Neural cell (in vitro differentiated cells): ENCODE measurements at regions not wholly inside any gene's neighbourhood (a gene's known extent, or its start where the extent isn't known, plus 50 kb on each side); places are given as distances from the start of the nearest gene placed in this dataset.

Experiments
- H2AFZ ChIP-seq: fragments of 200-600, 300-800 bp; sonication (generic), shearing (Covaris generic); 2 replicates; pipeline ENCODE4 v1.6.0; 2014; ENCODE audit warnings: low read depth, mild to moderate bottlenecking, antibody characterized with exemption, low read length, moderate library complexity
- H3F3A ChIP-seq: fragments of 200-600 bp; shearing (Covaris generic); 2 replicates; pipeline ENCODE4 v1.6.1; 2016; ENCODE audit warnings: mild to moderate bottlenecking, moderate library complexity, mixed read lengths, antibody characterized with exemption, low read length; ENCODE audit not compliant: insufficient read depth, poor library complexity, severe bottlenecking
- H3K27ac ChIP-seq: fragments of 200-600, 300-800 bp; sonication (generic), shearing (Covaris generic); 2 replicates; pipeline ENCODE4 v1.5.1; 2014; ENCODE audit warnings: mild to moderate bottlenecking, low read length, moderate library complexity
- H3K27me3 ChIP-seq: fragments of 300-800, 200-600 bp; sonication (generic), shearing (Covaris generic); 2 replicates; pipeline ENCODE4 v1.6.0; 2014; ENCODE audit warnings: mild to moderate bottlenecking, low read depth, low read length, moderate library complexity; ENCODE audit not compliant: insufficient read depth
- H3K36me3 ChIP-seq: fragments of 300-800, 200-600 bp; sonication (generic), shearing (Covaris generic); 2 replicates; pipeline ENCODE4 v1.5.1; 2014; ENCODE audit warnings: mild to moderate bottlenecking, antibody characterized with exemption, low read length, moderate library complexity; ENCODE audit not compliant: insufficient read depth
- H3K4me2 ChIP-seq: fragments of 300-800, 200-600 bp; sonication (generic), shearing (Covaris generic); 2 replicates; pipeline ENCODE4 v1.6.0; 2014; ENCODE audit warnings: mild to moderate bottlenecking, low read length
- H3K4me3 ChIP-seq: fragments of 300-800, 200-600 bp; sonication (generic), shearing (Covaris generic); 2 replicates; pipeline ENCODE4 v1.5.1; 2014; ENCODE audit warnings: mild to moderate bottlenecking, low read length, moderate library complexity
- H3K79me2 ChIP-seq: fragments of 200-600 bp; shearing (Covaris generic); replicated peaks from 2 replicates; pipeline ENCODE4 v1.6.0; 2014; ENCODE audit warnings: mild to moderate bottlenecking, low read length, moderate library complexity; ENCODE audit not compliant: insufficient read depth
- H3K9ac ChIP-seq: fragments of 300-800, 200-600 bp; sonication (generic), shearing (Covaris generic); 2 replicates; pipeline ENCODE4 v1.6.1; 2016; ENCODE audit warnings: mild to moderate bottlenecking, low read length, mixed read lengths
- H3K9me2 ChIP-seq: fragments of 200-600 bp; shearing (Covaris generic); 2 replicates; pipeline ENCODE4 v1.6.1; 2016; ENCODE audit warnings: mild to moderate bottlenecking, low read length, mixed read lengths; ENCODE audit not compliant: insufficient read depth
- H3K9me3 ChIP-seq: fragments of 200-600, 300-800 bp; sonication (generic), shearing (Covaris generic); 2 replicates; pipeline ENCODE4 v1.6.1; 2016; ENCODE audit warnings: mild to moderate bottlenecking, mixed run types, low read length, moderate library complexity, mixed read lengths
- H4K20me1 ChIP-seq: fragments of 200-600 bp; shearing (Covaris generic); 2 replicates; pipeline ENCODE4 v1.6.1; 2016; ENCODE audit warnings: mild to moderate bottlenecking, mixed run types; ENCODE audit not compliant: insufficient read depth
- CTCF ChIP-seq: fragments of 450-650 bp; IDR thresholded peaks from 2 replicates; pipeline ENCODE4 v1.5.1; 2014; ENCODE audit warnings: antibody characterized with exemption, mild to moderate bottlenecking, moderate library complexity; ENCODE audit not compliant: poor library complexity, severe bottlenecking
- EP300 ChIP-seq: fragments of 450-650 bp; conservative IDR thresholded peaks from 2 replicates; pipeline ENCODE4 v1.6.1; 2014; ENCODE audit warnings: antibody characterized with exemption, mild to moderate bottlenecking, moderate library complexity; ENCODE audit not compliant: poor library complexity, severe bottlenecking
- EZH2 ChIP-seq: fragments of 200-600, 300-800 bp; shearing (Covaris generic), sonication (generic); IDR thresholded peaks from 2 replicates; pipeline ENCODE4 v1.6.1; 2014; ENCODE audit warnings: antibody characterized with exemption, low read length, borderline replicate concordance, mild to moderate bottlenecking; ENCODE audit not compliant: insufficient read depth, poor library complexity, severe bottlenecking
- MXI1 ChIP-seq: fragments of 450-650 bp; conservative IDR thresholded peaks from 2 replicates; pipeline ENCODE4 v1.6.1; 2014; ENCODE audit warnings: antibody characterized with exemption, mild to moderate bottlenecking; ENCODE audit not compliant: poor library complexity, severe bottlenecking
- POLR2AphosphoS5 ChIP-seq: IDR thresholded peaks from 2 replicates; pipeline ENCODE4 v1.6.1; 2012
- RAD21 ChIP-seq: fragments of 450-650 bp; conservative IDR thresholded peaks from 2 replicates; pipeline ENCODE4 v1.6.1; 2014; ENCODE audit warnings: antibody characterized with exemption, mild to moderate bottlenecking, moderate library complexity
- SMC3 ChIP-seq: fragments of 450-650 bp; conservative IDR thresholded peaks from 2 replicates; pipeline ENCODE4 v1.6.1; 2014; ENCODE audit warnings: antibody characterized with exemption, mild to moderate bottlenecking, moderate library complexity; ENCODE audit not compliant: poor library complexity
- TAF1 ChIP-seq: IDR thresholded peaks from 2 replicates; pipeline ENCODE4 v1.6.1; 2012; ENCODE audit warnings: low read depth
- TF ChIP-seq, protein P1 (sequence below): IDR thresholded peaks from 2 replicates; pipeline ENCODE4 v1.6.1; 2012; ENCODE audit warnings: borderline replicate concordance

DNA sequence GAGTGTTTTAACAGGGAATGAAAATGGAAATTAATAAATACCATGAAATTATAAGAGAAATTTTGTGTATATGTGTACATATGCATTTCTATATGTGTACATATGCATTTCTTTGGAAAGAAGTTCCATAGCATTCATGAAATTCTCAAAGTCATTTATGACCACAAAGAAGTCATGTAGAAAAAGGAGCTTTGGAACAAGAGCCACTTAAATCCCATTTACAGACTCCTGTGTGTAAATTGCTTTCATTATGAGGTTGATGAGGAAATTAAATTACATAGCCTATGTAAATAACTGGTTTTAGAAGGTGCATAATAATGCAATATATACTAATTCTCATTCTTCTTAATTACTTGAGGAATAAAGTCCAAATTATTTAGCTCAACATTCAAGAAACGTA is 450.5 kb upstream of the SYT1 start:
- H2AFZ ChIP-seq: no peak overlapping the region
- H3K79me2 ChIP-seq: no peaks in the 10 kb centered on the region
- no peak overlapping the region for H3K9ac ChIP-seq
- no peaks in the 10 kb centered on the region for H3F3A ChIP-seq
- TF ChIP-seq SMC3: no peak
- TF ChIP-seq CTCF: no peak
- TF ChIP-seq TAF1: no peak
- no peak for TF ChIP-seq POLR2AphosphoS5
- TF ChIP-seq EZH2: no peak
- TF ChIP-seq, protein P1, sequence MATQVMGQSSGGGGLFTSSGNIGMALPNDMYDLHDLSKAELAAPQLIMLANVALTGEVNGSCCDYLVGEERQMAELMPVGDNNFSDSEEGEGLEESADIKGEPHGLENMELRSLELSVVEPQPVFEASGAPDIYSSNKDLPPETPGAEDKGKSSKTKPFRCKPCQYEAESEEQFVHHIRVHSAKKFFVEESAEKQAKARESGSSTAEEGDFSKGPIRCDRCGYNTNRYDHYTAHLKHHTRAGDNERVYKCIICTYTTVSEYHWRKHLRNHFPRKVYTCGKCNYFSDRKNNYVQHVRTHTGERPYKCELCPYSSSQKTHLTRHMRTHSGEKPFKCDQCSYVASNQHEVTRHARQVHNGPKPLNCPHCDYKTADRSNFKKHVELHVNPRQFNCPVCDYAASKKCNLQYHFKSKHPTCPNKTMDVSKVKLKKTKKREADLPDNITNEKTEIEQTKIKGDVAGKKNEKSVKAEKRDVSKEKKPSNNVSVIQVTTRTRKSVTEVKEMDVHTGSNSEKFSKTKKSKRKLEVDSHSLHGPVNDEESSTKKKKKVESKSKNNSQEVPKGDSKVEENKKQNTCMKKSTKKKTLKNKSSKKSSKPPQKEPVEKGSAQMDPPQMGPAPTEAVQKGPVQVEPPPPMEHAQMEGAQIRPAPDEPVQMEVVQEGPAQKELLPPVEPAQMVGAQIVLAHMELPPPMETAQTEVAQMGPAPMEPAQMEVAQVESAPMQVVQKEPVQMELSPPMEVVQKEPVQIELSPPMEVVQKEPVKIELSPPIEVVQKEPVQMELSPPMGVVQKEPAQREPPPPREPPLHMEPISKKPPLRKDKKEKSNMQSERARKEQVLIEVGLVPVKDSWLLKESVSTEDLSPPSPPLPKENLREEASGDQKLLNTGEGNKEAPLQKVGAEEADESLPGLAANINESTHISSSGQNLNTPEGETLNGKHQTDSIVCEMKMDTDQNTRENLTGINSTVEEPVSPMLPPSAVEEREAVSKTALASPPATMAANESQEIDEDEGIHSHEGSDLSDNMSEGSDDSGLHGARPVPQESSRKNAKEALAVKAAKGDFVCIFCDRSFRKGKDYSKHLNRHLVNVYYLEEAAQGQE: no peak
- no peak for TF ChIP-seq EP300
- no peak for TF ChIP-seq MXI1
- no peak for TF ChIP-seq RAD21
- no peaks in the 10 kb centered on the region for H3K27me3 ChIP-seq
- H3K27ac ChIP-seq: no peak overlapping the region
- H3K4me2 ChIP-seq: no peak overlapping the region
- H3K36me3 ChIP-seq: no peaks in the 10 kb centered on the region
- H3K9me2 ChIP-seq: no peaks in the 10 kb centered on the region
- H3K9me3 ChIP-seq: no peaks in the 10 kb centered on the region
- H3K4me3 ChIP-seq: no peak overlapping the region
- H4K20me1 ChIP-seq: no peaks in the 10 kb centered on the region

GRCh38 chr12:78418919-78419318 is 445.7 kb upstream of the SYT1 start:
- Histone ChIP-seq H3K4me2 (no peak overlapping the region), H3K27me3 (no peaks in the 10 kb centered on the region), H3K4me3 (no peak overlapping the region), H3F3A (no peaks in the 10 kb centered on the region), H3K79me2 (no peaks in the 10 kb centered on the region), H3K27ac (no peak overlapping the region), H3K9me3 (no peaks in the 10 kb centered on the region), H3K9ac (no peak overlapping the region), H4K20me1 (no peaks in the 10 kb centered on the region), H2AFZ (no peak overlapping the region), H3K36me3 (no peaks in the 10 kb centered on the region), H3K9me2 (no peaks in the 10 kb centered on the region)
- TF ChIP-seq EP300: no peak
- no peak for TF ChIP-seq POLR2AphosphoS5
- TF ChIP-seq SMC3: no peak
- no peak for TF ChIP-seq EZH2

- TF ChIP-seq POLR2AphosphoS5: no peak
- TF ChIP-seq, protein P1: no peak
- no peak for TF ChIP-seq SMC3
- no peak for TF ChIP-seq EZH2
- no peak for TF ChIP-seq CTCF
- TF ChIP-seq MXI1: no peak
- TF ChIP-seq RAD21: no peak
- TF ChIP-seq EP300: no peak
- TF ChIP-seq TAF1: no peak
- Histone ChIP-seq H3K4me2 (no peak overlapping the region), H4K20me1 (no peaks in the 10 kb centered on the region), H3K36me3 (no peaks in the 10 kb centered on the region), H3K27ac (no peak overlapping the region), H2AFZ (no peak overlapping the region), H3K79me2 (no peaks in the 10 kb centered on the region), H3K27me3 (no peaks in the 10 kb centered on the region), H3K9me2 (no peaks in the 10 kb centered on the region), H3K9ac (no peak overlapping the region), H3K9me3 (no peaks in the 10 kb centered on the region), H3K4me3 (no peak overlapping the region), H3F3A (no peaks in the 10 kb centered on the region)
Observed at GRCh38 chr12:78419513-78419912, 445.1 kb upstream of the SYT1 start.
